MCF 10A (cell line): ENCODE measurements at regions not wholly inside any gene's neighbourhood (a gene's known extent, or its start where the extent isn't known, plus 50 kb on each side); places are given as distances from the start of the nearest gene placed in this dataset.

Source experiments
- BruUV-seq: library from RNA; stranded (reverse); fragments of 400-500 nt; replicated peaks from 2 replicates; lab custom pipeline; 2021; lab: Mats Ljungman, UMichigan
- CTCF ChIA-PET: fragments of 300-600 bp; sonication (Branson Sonifier 250); formaldehyde crosslinking; extraction: SDS; loops from one replicate; lab custom pipeline; 2021; ENCODE audit warnings: antibody characterized with exemption, inconsistent platforms; lab: Yijun Ruan, JAX
- POLR2A ChIA-PET: fragments of 300-600, 350-650 bp; sonication (Branson Sonifier 250); formaldehyde crosslinking; extraction: SDS; loops from one replicate; lab custom pipeline; 2020; ENCODE audit warnings: antibody characterized with exemption, inconsistent platforms; lab: Yijun Ruan, JAX
- DNase-seq: peaks from one replicate; pipeline ENCODE4 v3.0.0-alpha.2; 2018; ENCODE audit not compliant: unreplicated experiment
- H3K27ac Mint-ChIP-seq: one replicate; pipeline ENCODE4 v1.8.0; 2022; ENCODE audit warnings: mild to moderate bottlenecking, low read depth, mixed read lengths; ENCODE audit not compliant: unreplicated experiment
- H3K27me3 Mint-ChIP-seq: one replicate; pipeline ENCODE4 v1.8.0; 2022; ENCODE audit warnings: mixed read lengths; ENCODE audit not compliant: insufficient read depth, unreplicated experiment
- H3K36me3 Mint-ChIP-seq: one replicate; pipeline ENCODE4 v1.8.0; 2022; ENCODE audit warnings: mild to moderate bottlenecking, moderate library complexity, mixed read lengths; ENCODE audit not compliant: insufficient read depth, unreplicated experiment
- H3K4me1 Mint-ChIP-seq: one replicate; pipeline ENCODE4 v1.8.0; 2022; ENCODE audit warnings: mixed read lengths; ENCODE audit not compliant: insufficient read depth, unreplicated experiment
- H3K4me3 Mint-ChIP-seq: one replicate; pipeline ENCODE4 v1.8.0; 2022; ENCODE audit warnings: mild to moderate bottlenecking, moderate library complexity, mixed read lengths; ENCODE audit not compliant: unreplicated experiment
- H3K9me3 Mint-ChIP-seq: one replicate; pipeline ENCODE4 v1.8.0; 2022; ENCODE audit warnings: mixed read lengths; ENCODE audit not compliant: unreplicated experiment
- CTCF ChIP-seq: fragments of 200-600 bp; IDR thresholded peaks from one replicate; pipeline ENCODE4 v1.8.0; 2022; ENCODE audit warnings: antibody characterized with exemption, mild to moderate bottlenecking; ENCODE audit not compliant: unreplicated experiment
- intact Hi-C: fragments of 100-400 bp; cut with micrococcal nuclease; formaldehyde crosslinking; loops from 2 replicates; pipeline ENCODE4 v1.14.1; 2022

GRCh38 chr1:229064320-229065168 lies 206.4 kb upstream of the RAB4A start:
- ChIA-PET CTCF (interaction anchor here (0.5 kb wide), 1 partner anchor 128 kb away, joined by 3 read pairs; no protein-coding TSS in a partner anchor), POLR2A (interaction anchor here (0.6 to 1.0 kb wide), 3 partner anchors 11 to 294 kb away, joined by 3 to 4 read pairs (median 4); no protein-coding TSS in a partner anchor)
- Mint-ChIP-seq H3K4me3 (no peak overlapping the region), H3K27me3 (peaks cover 20% of the 10 kb centered on the region), H3K4me1 (peaks cover 24% of the 10 kb centered on the region), H3K27ac (no peak overlapping the region), H3K36me3 (no peaks in the 10 kb centered on the region), H3K9me3 (no peaks in the 10 kb centered on the region)
- intact Hi-C loops: loop anchor here (5.0 kb wide), 1 partner anchor 163 kb away; no protein-coding TSS in a partner anchor
- no TSS peak for BruUV-seq
- peak; percentile 88 for DNase-seq
- no peak for TF ChIP-seq CTCF

- no peak overlapping the region for H3K27ac Mint-ChIP-seq
- no peak for TF ChIP-seq CTCF
Observed at GRCh38 chr1:229065613-229066012, 205.3 kb upstream of the RAB4A start.

GRCh38 chr1:229066591-229066990 lies 204.3 kb upstream of the RAB4A start:
- no TSS peak for BruUV-seq
- ChIA-PET POLR2A (no interaction called here), CTCF (interaction anchor here (0.9 kb wide), 1 partner anchor 16 kb away, joined by 3 read pairs; no protein-coding TSS in a partner anchor)
- H3K4me1 Mint-ChIP-seq: peaks cover 27% of the 10 kb centered on the region
- no peaks in the 10 kb centered on the region for H3K9me3 Mint-ChIP-seq
- no peak for DNase-seq
- no peak for TF ChIP-seq CTCF
- no peak overlapping the region for H3K4me3 Mint-ChIP-seq
- no peak overlapping the region for H3K27ac Mint-ChIP-seq
- H3K36me3 Mint-ChIP-seq: no peaks in the 10 kb centered on the region
- intact Hi-C loops: no loop called here
- H3K27me3 Mint-ChIP-seq: peaks cover 20% of the 10 kb centered on the region

More at GRCh38 chr1:229065613-229066012, 205.3 kb upstream of the RAB4A start:
- no peak for DNase-seq
- peaks cover 20% of the 10 kb centered on the region for H3K27me3 Mint-ChIP-seq
- no peak overlapping the region for H3K4me3 Mint-ChIP-seq
- no peaks in the 10 kb centered on the region for H3K36me3 Mint-ChIP-seq
- ChIA-PET POLR2A (interaction anchor here (1.0 kb wide), 1 partner anchor 189 kb away, joined by 3 read pairs; no protein-coding TSS in a partner anchor), CTCF (interaction anchor here (0.7 to 1.2 kb wide), 2 partner anchors 162 to 370 kb away, joined by 3 to 5 read pairs; no protein-coding TSS in a partner anchor)
- intact Hi-C loops: no loop called here
- no TSS peak for BruUV-seq
- H3K4me1 Mint-ChIP-seq: peaks cover 22% of the 10 kb centered on the region
- H3K9me3 Mint-ChIP-seq: no peaks in the 10 kb centered on the region

DNA sequence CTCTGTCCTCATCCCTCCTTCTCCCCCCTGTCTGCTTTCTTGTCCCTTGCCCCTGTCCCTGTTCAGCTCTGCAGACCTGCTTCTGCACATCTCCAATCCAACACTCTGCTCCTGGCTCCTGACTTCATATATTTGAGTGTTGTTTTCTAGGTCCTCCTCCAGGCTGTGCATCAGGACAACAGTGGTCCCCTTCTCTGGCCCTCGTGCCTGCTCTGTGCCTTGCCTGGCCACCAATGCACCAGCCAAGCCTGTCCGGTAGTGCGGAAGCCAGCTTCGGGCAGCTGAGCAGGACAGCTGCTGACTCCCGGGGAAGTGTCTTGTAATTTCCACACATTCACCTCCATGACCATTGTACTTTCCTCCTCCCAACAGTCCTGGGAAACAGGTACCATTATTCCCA lies 203.4 kb upstream of the RAB4A start:
- ChIA-PET POLR2A (interaction anchor here (0.6 to 1.3 kb wide), 3 partner anchors 10 to 34 kb away, joined by 3 to 4 read pairs (median 4); no protein-coding TSS in a partner anchor), CTCF (interaction anchor here (0.6 to 0.8 kb wide), 3 partner anchors 11 to 160 kb away, joined by 3 to 4 read pairs (median 3); no protein-coding TSS in a partner anchor)
- intact Hi-C loops: no loop called here
- H3K4me1 Mint-ChIP-seq: peaks cover 27% of the 10 kb centered on the region
- no TSS peak for BruUV-seq
- no peaks in the 10 kb centered on the region for H3K36me3 Mint-ChIP-seq
- no peak overlapping the region for H3K4me3 Mint-ChIP-seq
- TF ChIP-seq CTCF: no peak
- H3K27me3 Mint-ChIP-seq: peaks cover 20% of the 10 kb centered on the region
- no peaks in the 10 kb centered on the region for H3K9me3 Mint-ChIP-seq
- DNase-seq: no peak
- H3K27ac Mint-ChIP-seq: no peak overlapping the region
